ENCODE measurements at regions not wholly inside any gene's neighbourhood (a gene's known extent, or its start where the extent isn't known, plus 50 kb on each side); places are given as distances from the start of the nearest gene placed in this dataset.
A peak's percentile ranks its signal among the peaks of the same experiment; 100 is the strongest.

DNA sequence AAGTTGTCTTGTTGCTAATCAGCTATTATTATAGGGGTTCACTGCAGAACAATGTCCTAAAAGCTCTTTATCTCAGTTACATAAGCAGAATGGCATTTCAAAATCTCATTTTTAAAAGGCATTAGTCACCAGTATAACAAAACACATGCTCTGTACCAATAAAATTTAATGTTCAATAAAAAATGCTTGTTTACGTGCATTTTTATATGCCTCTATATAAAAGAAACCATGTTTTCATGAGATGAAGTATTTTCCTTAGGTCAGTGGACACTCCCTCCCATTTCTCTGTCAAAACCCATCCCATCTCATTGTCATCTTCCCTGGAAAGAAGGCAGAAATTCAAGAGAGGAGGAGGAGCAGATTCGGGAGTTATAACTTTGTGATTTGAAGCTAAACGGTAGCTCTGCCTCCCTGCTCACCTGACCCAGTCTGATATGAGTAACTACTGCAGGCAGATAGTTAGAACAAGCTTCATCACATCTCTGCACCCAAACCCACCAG lies 231.9 kb upstream of the SIX2 start:
- peak overlapping the region in 1 of 2 experiments; percentile 20; a peak in 1 of 6 replicates for H3K27ac ChIP-seq
- H3K4me3 ChIP-seq: no peak overlapping the region
- ATAC-seq: no peak
- CTCF ChIA-PET: interaction anchor here (1.1 to 2.0 kb wide), 4 partner anchors 10 to 259 kb away, joined by 3 to 9 read pairs (median 4); no protein-coding TSS in a partner anchor
- H3K4me1 ChIP-seq: peaks cover 28% of the 10 kb centered on the region
- H3K4me2 ChIP-seq: peak overlapping the region; percentile 10; the same call in 2 of the 3 replicates
- DNase-seq (ENCODE audit: low read depth in 1 of 2, low spot score in 1 of 2): no peak
- WGBS (ENCODE audit: missing lambda C conversion rate): 27% methylated on average over 3 of the region's 3 CpGs
- no peak for FAIRE-seq
- no peaks in the 10 kb centered on the region for H3K9me3 ChIP-seq
- TF ChIP-seq JUNB (IDR thresholded peaks at IDR 0.05) (0 out of 2 replicates have a peak, but pooled peaks have one; percentile 12), HOXB5 (CRISPR knock-in tag; IDR thresholded peaks at IDR 0.05) (no peak)
- POLR2A ChIA-PET: no interaction called here

DNA sequence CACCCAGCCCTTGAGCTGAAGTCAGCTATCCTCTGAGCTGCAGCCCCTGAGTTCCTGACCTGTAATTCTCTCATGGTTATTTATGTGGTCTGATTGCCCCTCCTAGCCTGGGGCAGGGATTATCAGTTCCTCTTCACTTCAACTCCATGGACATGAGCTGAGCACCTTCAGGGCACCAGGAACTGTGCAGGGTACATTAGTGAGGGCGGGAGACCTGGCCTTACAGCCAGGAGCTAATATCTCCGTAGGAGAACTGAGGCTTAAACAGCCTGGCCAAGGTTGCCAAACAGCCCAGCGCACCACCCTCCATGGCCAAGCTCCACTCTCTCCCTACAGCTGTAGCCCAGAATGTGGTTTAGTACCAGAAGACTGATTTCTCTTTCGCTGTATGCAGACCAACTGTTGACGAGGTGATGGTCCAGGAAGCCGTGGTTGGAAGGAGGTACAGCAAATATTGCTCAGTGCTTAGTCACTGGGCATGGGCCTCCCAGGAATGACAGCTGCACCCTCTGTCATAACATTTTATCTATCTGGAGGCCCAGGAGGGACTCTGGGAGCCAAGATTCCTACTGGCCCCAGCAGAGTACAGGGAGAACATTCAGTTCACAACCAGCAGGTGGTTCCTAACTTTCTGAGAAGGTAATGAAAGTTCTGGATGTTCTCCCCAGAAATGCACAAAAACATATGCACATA lies 228.7 kb upstream of the SIX2 start:
- peaks cover 28% of the 10 kb centered on the region for H3K4me1 ChIP-seq
- ChIA-PET CTCF (interaction anchor here (0.7 to 3.8 kb wide), 16 partner anchors 9 to 405 kb away, joined by 3 to 13 read pairs (median 3); no protein-coding TSS in a partner anchor), POLR2A (interaction anchor here (1.3 kb wide), 1 partner anchor 64 kb away, joined by 5 read pairs; no protein-coding TSS in a partner anchor)
- no peak overlapping the region for H3K4me3 ChIP-seq
- WGBS (ENCODE audit: missing lambda C conversion rate): 26% methylated on average over 6 of the region's 6 CpGs
- DNase-seq (ENCODE audit: low read depth in 1 of 2, low spot score in 1 of 2) (peak; percentile 74 to 84), FAIRE-seq (no peak), ATAC-seq (peak; percentile 96 to 97)
- peak overlapping the region; percentile 68 to 72; a peak in 5 of 6 replicates for H3K27ac ChIP-seq
- peak; percentile 62; the same call in 1 of the 2 replicates for TF ChIP-seq GATA3 (IDR thresholded peaks at IDR 0.05; ENCODE audit: borderline replicate concordance)
- TF ChIP-seq, protein P1, sequence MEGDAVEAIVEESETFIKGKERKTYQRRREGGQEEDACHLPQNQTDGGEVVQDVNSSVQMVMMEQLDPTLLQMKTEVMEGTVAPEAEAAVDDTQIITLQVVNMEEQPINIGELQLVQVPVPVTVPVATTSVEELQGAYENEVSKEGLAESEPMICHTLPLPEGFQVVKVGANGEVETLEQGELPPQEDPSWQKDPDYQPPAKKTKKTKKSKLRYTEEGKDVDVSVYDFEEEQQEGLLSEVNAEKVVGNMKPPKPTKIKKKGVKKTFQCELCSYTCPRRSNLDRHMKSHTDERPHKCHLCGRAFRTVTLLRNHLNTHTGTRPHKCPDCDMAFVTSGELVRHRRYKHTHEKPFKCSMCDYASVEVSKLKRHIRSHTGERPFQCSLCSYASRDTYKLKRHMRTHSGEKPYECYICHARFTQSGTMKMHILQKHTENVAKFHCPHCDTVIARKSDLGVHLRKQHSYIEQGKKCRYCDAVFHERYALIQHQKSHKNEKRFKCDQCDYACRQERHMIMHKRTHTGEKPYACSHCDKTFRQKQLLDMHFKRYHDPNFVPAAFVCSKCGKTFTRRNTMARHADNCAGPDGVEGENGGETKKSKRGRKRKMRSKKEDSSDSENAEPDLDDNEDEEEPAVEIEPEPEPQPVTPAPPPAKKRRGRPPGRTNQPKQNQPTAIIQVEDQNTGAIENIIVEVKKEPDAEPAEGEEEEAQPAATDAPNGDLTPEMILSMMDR (IDR thresholded peaks at IDR 0.05): peak; percentile 27; the same call in 1 of the 3 replicates
- TF ChIP-seq BHLHE40 (IDR thresholded peaks at IDR 0.05; ENCODE audit: low read depth, low read length): no peak
- TF ChIP-seq CEBPB (IDR thresholded peaks at IDR 0.05): peak in 1 of 2 experiments; percentile 61; a peak in 2 of 4 replicates
- peak; percentile 31; the same call in 1 of the 3 replicates for TF ChIP-seq SMC3 (IDR thresholded peaks at IDR 0.05)
- no peak for TF ChIP-seq EP300 (IDR thresholded peaks at IDR 0.05)
- no peak for TF ChIP-seq ZNF302 (CRISPR knock-in tag; IDR thresholded peaks at IDR 0.05)
- TF ChIP-seq FOSL2 (IDR thresholded peaks at IDR 0.05): 0 out of 2 replicates have a peak, but pooled peaks have one; percentile 19
- TF ChIP-seq FOSL2 (CRISPR knock-in tag; IDR thresholded peaks at IDR 0.05): peak; percentile 74
- peak; percentile 39 to 41; a peak in 4 of 5 replicates for TF ChIP-seq RAD21 (conservative IDR thresholded peaks at IDR 0.05 in 1 of 2, IDR thresholded peaks at IDR 0.05 in 1 of 2)
- peak; percentile 64 for TF ChIP-seq JUNB (IDR thresholded peaks at IDR 0.05)
- peak; percentile 79 for TF ChIP-seq MAX (IDR thresholded peaks at IDR 0.05)
- peak overlapping the region; percentile 67 for H3K4me2 ChIP-seq
- no peaks in the 10 kb centered on the region for H3K9me3 ChIP-seq

GRCh38 chr2:45237128-45237527 lies 227.9 kb upstream of the SIX2 start:
- H3K4me2 ChIP-seq: no peak overlapping the region
- no peak for FAIRE-seq
- no peaks in the 10 kb centered on the region for H3K9me3 ChIP-seq
- no peak for DNase-seq (ENCODE audit: low read depth in 1 of 2, low spot score in 1 of 2)
- no peak overlapping the region for H3K4me3 ChIP-seq
- WGBS (ENCODE audit: missing lambda C conversion rate): 86% methylated on average over 9 of the region's 9 CpGs
- H3K4me1 ChIP-seq: peaks cover 28% of the 10 kb centered on the region
- POLR2A ChIA-PET: interaction anchor here (1.3 kb wide), 1 partner anchor 63 kb away, joined by 5 read pairs; no protein-coding TSS in a partner anchor
- CTCF ChIA-PET: interaction anchor here (0.8 to 3.8 kb wide), 5 partner anchors 11 to 223 kb away, joined by 3 to 13 read pairs (median 5); no protein-coding TSS in a partner anchor
- no peak for ATAC-seq
- no peak for TF ChIP-seq FOSB (CRISPR knock-in tag; IDR thresholded peaks at IDR 0.05)
- TF ChIP-seq, protein P2, sequence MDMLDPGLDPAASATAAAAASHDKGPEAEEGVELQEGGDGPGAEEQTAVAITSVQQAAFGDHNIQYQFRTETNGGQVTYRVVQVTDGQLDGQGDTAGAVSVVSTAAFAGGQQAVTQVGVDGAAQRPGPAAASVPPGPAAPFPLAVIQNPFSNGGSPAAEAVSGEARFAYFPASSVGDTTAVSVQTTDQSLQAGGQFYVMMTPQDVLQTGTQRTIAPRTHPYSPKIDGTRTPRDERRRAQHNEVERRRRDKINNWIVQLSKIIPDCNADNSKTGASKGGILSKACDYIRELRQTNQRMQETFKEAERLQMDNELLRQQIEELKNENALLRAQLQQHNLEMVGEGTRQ (IDR thresholded peaks at IDR 0.05): no peak
- no peak for TF ChIP-seq RARB (CRISPR knock-in tag; IDR thresholded peaks at IDR 0.05)
- TF ChIP-seq FOXS1 (CRISPR knock-in tag; IDR thresholded peaks at IDR 0.05): no peak
- no peak for TF ChIP-seq CHD2 (IDR thresholded peaks at IDR 0.05; ENCODE audit: low read length, partially characterized antibody)
- TF ChIP-seq KDM1A (IDR thresholded peaks at IDR 0.05; ENCODE audit: low read depth): no peak
- TF ChIP-seq, protein P3, sequence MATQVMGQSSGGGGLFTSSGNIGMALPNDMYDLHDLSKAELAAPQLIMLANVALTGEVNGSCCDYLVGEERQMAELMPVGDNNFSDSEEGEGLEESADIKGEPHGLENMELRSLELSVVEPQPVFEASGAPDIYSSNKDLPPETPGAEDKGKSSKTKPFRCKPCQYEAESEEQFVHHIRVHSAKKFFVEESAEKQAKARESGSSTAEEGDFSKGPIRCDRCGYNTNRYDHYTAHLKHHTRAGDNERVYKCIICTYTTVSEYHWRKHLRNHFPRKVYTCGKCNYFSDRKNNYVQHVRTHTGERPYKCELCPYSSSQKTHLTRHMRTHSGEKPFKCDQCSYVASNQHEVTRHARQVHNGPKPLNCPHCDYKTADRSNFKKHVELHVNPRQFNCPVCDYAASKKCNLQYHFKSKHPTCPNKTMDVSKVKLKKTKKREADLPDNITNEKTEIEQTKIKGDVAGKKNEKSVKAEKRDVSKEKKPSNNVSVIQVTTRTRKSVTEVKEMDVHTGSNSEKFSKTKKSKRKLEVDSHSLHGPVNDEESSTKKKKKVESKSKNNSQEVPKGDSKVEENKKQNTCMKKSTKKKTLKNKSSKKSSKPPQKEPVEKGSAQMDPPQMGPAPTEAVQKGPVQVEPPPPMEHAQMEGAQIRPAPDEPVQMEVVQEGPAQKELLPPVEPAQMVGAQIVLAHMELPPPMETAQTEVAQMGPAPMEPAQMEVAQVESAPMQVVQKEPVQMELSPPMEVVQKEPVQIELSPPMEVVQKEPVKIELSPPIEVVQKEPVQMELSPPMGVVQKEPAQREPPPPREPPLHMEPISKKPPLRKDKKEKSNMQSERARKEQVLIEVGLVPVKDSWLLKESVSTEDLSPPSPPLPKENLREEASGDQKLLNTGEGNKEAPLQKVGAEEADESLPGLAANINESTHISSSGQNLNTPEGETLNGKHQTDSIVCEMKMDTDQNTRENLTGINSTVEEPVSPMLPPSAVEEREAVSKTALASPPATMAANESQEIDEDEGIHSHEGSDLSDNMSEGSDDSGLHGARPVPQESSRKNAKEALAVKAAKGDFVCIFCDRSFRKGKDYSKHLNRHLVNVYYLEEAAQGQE (IDR thresholded peaks at IDR 0.05): no peak
- TF ChIP-seq POLR2A (IDR thresholded peaks at IDR 0.05; ENCODE audit: low read length): no peak
- H3K27ac ChIP-seq: peak overlapping the region; percentile 68 to 72; a peak in 4 of 6 replicates

Data from A549 (cell line).